Tibial nerve (tissue), 4 donors: ENCODE measurements at regions not wholly inside any gene's neighbourhood (a gene's known extent, or its start where the extent isn't known, plus 50 kb on each side); places are given as distances from the start of the nearest gene placed in this dataset.

Experiments
- DNase-seq, 2 donors: peaks; one replicate each; pipeline ENCODE4 v3.0.0-alpha.2; 2019; ENCODE audit warnings: low spot score in 2 of 2
- H3K27ac ChIP-seq, 4 donors: fragments of 200-600 bp; sonication (generic) in 3 of 4; one replicate each; pipeline ENCODE4 v1.5.1; 2017 to 2019; ENCODE audit warnings: mild to moderate bottlenecking in 1 of 4
- H3K27me3 ChIP-seq, 2 donors: fragments of 200-600 bp; sonication (generic) in 1 of 2; one replicate each; pipeline versions ENCODE4 v1.5.1 to v1.6.0; 2017 to 2019
- H3K36me3 ChIP-seq, 3 donors: fragments of 200-600 bp; sonication (generic); one replicate each; pipeline ENCODE4 v1.5.1; 2018 to 2019
- H3K4me1 ChIP-seq, 4 donors: fragments of 200-600 bp; sonication (generic) in 3 of 4; one replicate each; pipeline ENCODE4 v1.5.1; 2017 to 2019
- H3K4me3 ChIP-seq, 4 donors: fragments of 200-600 bp; sonication (generic) in 3 of 4; one replicate each; pipeline ENCODE4 v1.5.1; 2017 to 2019; ENCODE audit warnings: mild to moderate bottlenecking in 1 of 4, moderate library complexity in 1 of 4
- H3K9me3 ChIP-seq, 4 donors: fragments of 200-600 bp; sonication (generic) in 3 of 4; one replicate each; pipeline ENCODE4 v1.5.1; 2017 to 2019
- CTCF ChIP-seq, 5 experiments: fragments of 200-600 bp in 3 of 5; fragments of 450-650 bp in 2 of 5; sonication (generic) in 3 of 5; IDR thresholded peaks; one replicate each; pipeline ENCODE4 v1.5.1; 2016 to 2019; ENCODE audit warnings: antibody characterized with exemption in 5 of 5, mild to moderate bottlenecking in 3 of 5, moderate library complexity in 2 of 5
- EP300 ChIP-seq, 2 donors: sonication (generic); formaldehyde crosslinking; IDR thresholded peaks; one replicate each; pipeline ENCODE4 v1.6.1; 2017; ENCODE audit warnings: antibody characterized with exemption in 2 of 2, mild to moderate bottlenecking in 1 of 2
- POLR2A ChIP-seq, 2 donors: fragments of 450-650 bp; IDR thresholded peaks; one replicate each; pipeline ENCODE4 v1.6.1; 2017; ENCODE audit warnings: antibody characterized with exemption in 2 of 2, mild to moderate bottlenecking in 2 of 2, moderate library complexity in 2 of 2
- WGBS, 2 donors: methylation state at CpG; one replicate each; pipeline ENCODE4 v1.1.5; 2018; 5-methylcytosine and 5-hydroxymethylcytosine counted together

GRCh38 chr5:172540099-172540870 lies 86.0 kb upstream of the SH3PXD2B start:
- H3K4me3 ChIP-seq = no peak overlapping the region
- WGBS, 2 donors = 87 to 88% methylated on average over 5 of the region's 5 CpGs
- TF ChIP-seq EP300 (IDR thresholded peaks at IDR 0.05) (no peak), POLR2A (IDR thresholded peaks at IDR 0.05) (no peak), CTCF (IDR thresholded peaks at IDR 0.05) (no peak)
- H3K36me3 ChIP-seq = no peaks in the 10 kb centered on the region
- H3K27me3 ChIP-seq = no peaks in the 10 kb centered on the region
- H3K9me3 ChIP-seq = no peaks in the 10 kb centered on the region
- no peak overlapping the region for H3K27ac ChIP-seq
- H3K4me1 ChIP-seq = no peaks in the 10 kb centered on the region
- no peak for DNase-seq

- Histone ChIP-seq H3K4me1 (peaks cover 4 to 40% (median 17%) of the 10 kb centered on the region in 4 donors), H3K27me3 (no peaks in the 10 kb centered on the region), H3K4me3 (no peak overlapping the region), H3K27ac (peak overlapping the region in 1 of 4 donors; percentile 79), H3K9me3 (no peaks in the 10 kb centered on the region), H3K36me3 (no peaks in the 10 kb centered on the region)
- DNase-seq = no peak
- WGBS, 2 donors = 85 to 87% methylated on average over 2 of the region's 2 CpGs
- TF ChIP-seq EP300 (IDR thresholded peaks at IDR 0.05) = no peak
- TF ChIP-seq POLR2A (IDR thresholded peaks at IDR 0.05) = no peak
- no peak for TF ChIP-seq CTCF (IDR thresholded peaks at IDR 0.05)
These were observed 80.8 kb upstream of the SH3PXD2B start for GRCh38 chr5:172535108-172535445.

- no peak overlapping the region for H3K4me3 ChIP-seq
- no peaks in the 10 kb centered on the region for H3K9me3 ChIP-seq
- H3K27me3 ChIP-seq = no peaks in the 10 kb centered on the region
- DNase-seq = no peak
- TF ChIP-seq CTCF (IDR thresholded peaks at IDR 0.05) (no peak), POLR2A (IDR thresholded peaks at IDR 0.05) (no peak), EP300 (IDR thresholded peaks at IDR 0.05) (no peak)
- H3K4me1 ChIP-seq = peaks cover 4 to 40% (median 17%) of the 10 kb centered on the region in 4 donors
- no peaks in the 10 kb centered on the region for H3K36me3 ChIP-seq
- peak overlapping the region in 3 of 4 donors; percentile 48 to 79 (median 67) for H3K27ac ChIP-seq
- 80 to 82% methylated on average over 8 to 9 of the region's 9 CpGs for WGBS, 2 donors
These were observed 80.1 kb upstream of the SH3PXD2B start for GRCh38 chr5:172534229-172535107.

- WGBS, 2 donors = 28 to 30% methylated on average over 12 of the region's 12 CpGs
- DNase-seq = no peak
- H3K27me3 ChIP-seq = no peaks in the 10 kb centered on the region
- TF ChIP-seq EP300 (IDR thresholded peaks at IDR 0.05) (peak in 1 of 2 donors; percentile 54), CTCF (IDR thresholded peaks at IDR 0.05) (no peak)
- peaks cover 4 to 40% (median 17%) of the 10 kb centered on the region in 4 donors for H3K4me1 ChIP-seq
- no peak overlapping the region for H3K4me3 ChIP-seq
- no peaks in the 10 kb centered on the region for H3K9me3 ChIP-seq
- no peaks in the 10 kb centered on the region for H3K36me3 ChIP-seq
- peak overlapping the region; percentile 29 to 79 (median 58) for H3K27ac ChIP-seq
These were observed 79.3 kb upstream of the SH3PXD2B start for GRCh38 chr5:172533399-172534228.
